A549 (cell line): ENCODE measurements at regions not wholly inside any gene's neighbourhood (a gene's known extent, or its start where the extent isn't known, plus 50 kb on each side); places are given as distances from the start of the nearest gene placed in this dataset.

Source experiments
- CHD4 ChIP-seq: fragments of 200-600 bp; sonication (generic); IDR thresholded peaks from 2 replicates; pipeline ENCODE4 v1.6.1; 2016; ENCODE audit warnings: antibody characterized with exemption, mild to moderate bottlenecking, borderline replicate concordance
- NFE2L2 ChIP-seq: fragments of 150-350 bp; conservative IDR thresholded peaks from 2 replicates; pipeline ENCODE4 v1.6.1; 2014; ENCODE audit warnings: low read length
- RAD21 ChIP-seq, 2 experiments: fragments of >200 bp in 1 of 2; sonication (Bioruptor Twin) in 1 of 2; formaldehyde crosslinking in 1 of 2; IDR thresholded peaks in 1 of 2; conservative IDR thresholded peaks in 1 of 2; 2 replicates in 1 of 2; 3 replicates in 1 of 2; pipeline ENCODE4 v1.6.1; 2012 to 2018; ENCODE audit warnings: inconsistent platforms in 1 of 2
- TF ChIP-seq, protein P1 (sequence below): fragments of >200 bp; sonication (Bioruptor Twin); formaldehyde crosslinking; IDR thresholded peaks from 3 replicates; pipeline ENCODE4 v1.5.1; 2016
- TF ChIP-seq, protein P2 (sequence below): fragments of 250-450 bp; sonication (Bioruptor Pico); IDR thresholded peaks from 2 replicates; pipeline ENCODE4 v1.5.0; 2021; ENCODE audit warnings: mild to moderate bottlenecking, moderate library complexity, borderline replicate concordance

DNA sequence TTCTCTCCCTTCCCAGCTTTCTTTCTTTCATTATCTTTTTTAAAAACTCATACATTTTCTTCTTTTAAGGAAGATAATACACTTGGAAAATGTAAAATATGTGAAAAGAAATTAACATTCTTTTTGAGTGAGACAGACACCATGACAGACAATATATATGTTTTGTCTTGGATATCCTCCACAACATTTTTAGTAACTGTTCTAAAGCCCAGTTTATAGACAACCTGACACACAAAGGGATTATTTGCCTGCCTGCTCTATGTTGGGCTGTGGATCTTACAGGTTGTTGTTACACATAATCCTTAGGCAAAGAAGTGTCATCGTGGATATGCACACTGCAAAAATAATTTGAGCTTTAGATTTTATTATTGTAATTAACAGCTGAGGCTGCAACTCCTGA lies 301.4 kb upstream of the PDGFD start:
- no peak for TF ChIP-seq RAD21 (conservative IDR thresholded peaks at IDR 0.05 in 1 of 2, IDR thresholded peaks at IDR 0.05 in 1 of 2)
- TF ChIP-seq NFE2L2, result no peak
- TF ChIP-seq, protein P1, sequence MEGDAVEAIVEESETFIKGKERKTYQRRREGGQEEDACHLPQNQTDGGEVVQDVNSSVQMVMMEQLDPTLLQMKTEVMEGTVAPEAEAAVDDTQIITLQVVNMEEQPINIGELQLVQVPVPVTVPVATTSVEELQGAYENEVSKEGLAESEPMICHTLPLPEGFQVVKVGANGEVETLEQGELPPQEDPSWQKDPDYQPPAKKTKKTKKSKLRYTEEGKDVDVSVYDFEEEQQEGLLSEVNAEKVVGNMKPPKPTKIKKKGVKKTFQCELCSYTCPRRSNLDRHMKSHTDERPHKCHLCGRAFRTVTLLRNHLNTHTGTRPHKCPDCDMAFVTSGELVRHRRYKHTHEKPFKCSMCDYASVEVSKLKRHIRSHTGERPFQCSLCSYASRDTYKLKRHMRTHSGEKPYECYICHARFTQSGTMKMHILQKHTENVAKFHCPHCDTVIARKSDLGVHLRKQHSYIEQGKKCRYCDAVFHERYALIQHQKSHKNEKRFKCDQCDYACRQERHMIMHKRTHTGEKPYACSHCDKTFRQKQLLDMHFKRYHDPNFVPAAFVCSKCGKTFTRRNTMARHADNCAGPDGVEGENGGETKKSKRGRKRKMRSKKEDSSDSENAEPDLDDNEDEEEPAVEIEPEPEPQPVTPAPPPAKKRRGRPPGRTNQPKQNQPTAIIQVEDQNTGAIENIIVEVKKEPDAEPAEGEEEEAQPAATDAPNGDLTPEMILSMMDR, result no peak
- TF ChIP-seq, protein P2, sequence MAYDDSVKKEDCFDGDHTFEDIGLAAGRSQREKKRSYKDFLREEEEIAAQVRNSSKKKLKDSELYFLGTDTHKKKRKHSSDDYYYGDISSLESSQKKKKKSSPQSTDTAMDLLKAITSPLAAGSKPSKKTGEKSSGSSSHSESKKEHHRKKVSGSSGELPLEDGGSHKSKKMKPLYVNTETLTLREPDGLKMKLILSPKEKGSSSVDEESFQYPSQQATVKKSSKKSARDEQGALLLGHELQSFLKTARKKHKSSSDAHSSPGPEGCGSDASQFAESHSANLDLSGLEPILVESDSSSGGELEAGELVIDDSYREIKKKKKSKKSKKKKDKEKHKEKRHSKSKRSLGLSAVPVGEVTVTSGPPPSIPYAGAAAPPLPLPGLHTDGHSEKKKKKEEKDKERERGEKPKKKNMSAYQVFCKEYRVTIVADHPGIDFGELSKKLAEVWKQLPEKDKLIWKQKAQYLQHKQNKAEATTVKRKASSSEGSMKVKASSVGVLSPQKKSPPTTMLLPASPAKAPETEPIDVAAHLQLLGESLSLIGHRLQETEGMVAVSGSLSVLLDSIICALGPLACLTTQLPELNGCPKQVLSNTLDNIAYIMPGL, result no peak
- no peak for TF ChIP-seq CHD4
